GM21526 (cell line): ENCODE measurements at regions not wholly inside any gene's neighbourhood (a gene's known extent, or its start where the extent isn't known, plus 50 kb on each side); places are given as distances from the start of the nearest gene placed in this dataset.
"Not testable (repeated sequence)": the region's sequence is repeated elsewhere in the genome, so short reads cannot be mapped to it uniquely, and the experiment has no call there.

Experiments used
- ATAC-seq: cut with Tn5 transposase; IDR thresholded peaks from one replicate; pipeline ENCODE4 v1.9.1; 2021; ENCODE audit warnings: moderate library complexity; ENCODE audit not compliant: unreplicated experiment, low FRiP score

- no peak for ATAC-seq
Observed at GRCh38 chr1:10936998-10937901, 75.2 kb upstream of the TARDBP start.

GRCh38 chr1:10938741-10939417, 73.6 kb upstream of the TARDBP start:
- ATAC-seq: no peak

DNA sequence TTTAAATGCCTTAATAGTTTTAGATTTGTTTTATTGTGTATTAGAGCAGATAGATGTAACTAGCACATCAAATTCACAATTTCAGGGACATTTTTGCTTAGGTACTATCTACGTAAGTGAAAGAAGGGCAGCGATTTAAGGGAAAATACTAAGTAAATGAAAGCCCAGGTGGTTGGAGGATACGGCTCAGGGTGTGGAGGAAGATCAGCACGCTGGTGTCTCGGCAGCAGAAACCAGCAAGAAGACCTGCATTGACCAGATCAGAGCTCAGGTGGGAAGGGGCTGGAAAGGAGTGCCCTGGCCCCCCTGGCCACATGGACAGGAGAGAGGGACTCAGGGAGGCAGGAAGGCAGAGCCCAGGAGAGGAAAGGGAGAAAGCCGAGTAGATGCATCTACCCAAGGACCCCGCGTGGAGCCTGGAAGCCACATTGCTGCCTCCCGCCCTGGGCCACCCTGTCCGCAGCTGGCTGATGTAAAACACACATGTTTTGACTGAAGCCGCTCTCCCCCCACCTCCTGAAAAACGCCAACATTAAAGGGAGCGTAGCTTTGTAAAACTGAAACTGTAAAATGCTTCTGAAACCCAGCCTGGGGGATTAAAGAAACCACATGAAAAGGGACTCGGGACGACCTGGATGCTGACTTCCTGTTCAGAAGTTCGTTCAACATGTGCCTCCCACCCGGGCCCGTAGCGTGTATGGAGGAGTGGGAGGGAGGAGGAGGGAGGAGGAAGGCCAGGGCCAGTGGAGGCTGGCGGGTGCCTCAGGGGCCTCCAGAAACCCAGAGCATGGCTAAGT, 72.6 kb upstream of the TARDBP start:
- no peak for ATAC-seq

DNA sequence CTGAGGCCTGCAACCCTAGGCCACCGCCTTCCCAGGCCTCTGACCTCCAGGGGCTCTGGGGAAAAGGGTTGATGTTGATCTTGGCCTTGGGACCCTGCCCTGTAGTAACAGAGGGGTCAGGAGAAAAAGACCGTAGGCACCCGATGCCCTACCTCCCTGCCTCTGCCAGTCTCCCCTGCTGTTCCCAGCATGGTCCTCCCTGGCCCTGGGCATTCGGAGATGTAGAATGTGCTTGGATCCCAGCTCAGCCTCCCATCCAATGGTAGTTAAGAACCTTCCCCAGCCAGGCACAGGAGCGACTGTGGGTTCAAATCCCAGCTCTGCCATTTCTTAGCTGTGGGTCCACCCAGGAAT, 72.0 kb upstream of the TARDBP start:
- no peak for ATAC-seq

- no peak for ATAC-seq
Observed at GRCh38 chr1:10940838-10941237, 71.6 kb upstream of the TARDBP start.

- ATAC-seq: no peak
Observed at GRCh38 chr1:10941891-10942541, 70.4 kb upstream of the TARDBP start.

GRCh38 chr1:10942542-10942912, 69.9 kb upstream of the TARDBP start:
- no peak for ATAC-seq

- ATAC-seq: no peak
Observed at GRCh38 chr1:10943041-10943440, 69.4 kb upstream of the TARDBP start.

- ATAC-seq: no peak
Observed at GRCh38 chr1:10943991-10944730, 68.3 kb upstream of the TARDBP start.

DNA sequence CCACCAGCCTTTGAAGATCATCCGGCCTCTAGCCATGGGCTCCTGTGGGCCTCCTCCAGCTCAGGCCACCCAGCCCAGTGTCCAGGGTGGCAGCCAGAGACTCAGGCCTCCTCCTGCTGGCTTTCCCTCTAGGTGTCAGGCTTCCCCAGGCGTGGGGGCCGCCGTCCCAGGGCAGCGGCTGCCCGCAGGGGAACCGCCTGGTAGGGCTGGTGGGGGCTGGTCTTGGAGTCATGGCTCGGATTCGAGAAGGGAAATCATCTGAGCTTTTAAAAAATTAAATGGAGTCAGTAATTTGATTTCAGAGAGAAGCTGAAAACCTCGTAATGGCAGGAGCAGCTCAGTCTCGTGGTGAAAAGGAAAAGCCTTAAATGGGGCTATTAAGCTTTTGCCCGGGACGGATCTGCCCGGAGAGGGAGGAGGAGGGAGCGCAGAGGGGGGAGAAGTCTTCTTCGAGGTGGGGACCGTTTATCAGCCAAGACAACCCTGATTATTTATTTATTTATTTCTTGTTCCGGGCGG, 66.4 kb upstream of the TARDBP start:
- no peak for ATAC-seq

DNA sequence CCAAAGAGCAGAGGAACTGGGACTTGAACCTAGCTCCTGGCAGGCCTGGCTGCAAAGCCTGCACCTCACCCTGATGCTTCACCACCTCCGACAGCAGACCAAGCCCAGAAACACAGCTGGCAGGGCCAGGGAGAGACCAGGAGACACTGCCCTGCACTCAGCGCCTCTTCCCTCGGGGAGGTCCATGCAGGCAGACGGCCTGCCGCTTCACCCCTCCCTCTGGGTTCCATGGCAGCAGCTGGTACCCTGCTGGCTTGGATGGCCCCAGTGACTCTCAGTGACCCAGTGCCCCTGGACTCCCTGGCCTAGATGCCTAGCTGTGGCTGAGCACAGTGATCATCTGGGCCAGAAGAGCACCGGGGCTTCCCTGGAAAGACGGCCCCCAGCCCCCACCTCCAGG, 65.3 kb upstream of the TARDBP start:
- ATAC-seq: no peak

GRCh38 chr1:10947691-10948462, 64.6 kb upstream of the TARDBP start:
- ATAC-seq: no peak

DNA sequence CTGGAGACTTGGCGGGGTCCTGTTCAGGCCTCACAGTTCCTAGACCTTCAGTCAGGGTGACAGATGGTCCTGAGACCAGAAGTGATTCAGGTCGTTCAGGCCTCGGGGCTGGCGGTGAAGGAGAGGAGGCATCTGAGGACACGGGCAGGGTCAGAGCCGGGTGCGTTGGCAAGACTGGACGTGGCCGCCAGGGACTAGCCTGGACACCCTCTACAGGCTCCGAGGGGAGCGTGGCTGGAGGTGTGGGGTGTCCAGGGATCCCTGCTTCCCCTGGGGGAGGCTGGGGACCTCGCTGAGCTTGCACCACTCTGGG, 64.0 kb upstream of the TARDBP start:
- no peak for ATAC-seq

- no peak for ATAC-seq
Observed at GRCh38 chr1:10950316-10951172, 61.9 kb upstream of the TARDBP start.

DNA sequence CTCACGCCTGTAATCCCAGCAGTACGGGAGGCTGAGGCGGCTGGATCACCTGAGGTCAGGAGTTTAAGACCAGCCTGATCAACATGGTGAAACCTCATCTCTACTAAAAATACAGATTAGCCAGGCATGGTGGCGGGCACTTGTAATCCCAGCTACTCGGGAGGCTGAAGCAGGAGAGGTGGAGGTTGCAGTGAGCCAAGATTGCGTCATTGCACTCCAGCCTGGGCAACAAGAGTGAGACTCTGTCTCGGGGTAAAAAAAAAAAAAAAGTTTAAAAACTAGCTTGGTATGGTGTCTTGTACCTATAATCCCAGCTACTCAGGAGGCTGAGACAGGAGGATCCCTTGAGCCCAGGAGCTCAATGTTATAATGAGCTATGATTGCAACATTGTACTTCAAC, 61.2 kb upstream of the TARDBP start:
- ATAC-seq: not testable (repeated sequence)

GRCh38 chr1:10951961-10952360, 60.5 kb upstream of the TARDBP start:
- ATAC-seq: no peak

DNA sequence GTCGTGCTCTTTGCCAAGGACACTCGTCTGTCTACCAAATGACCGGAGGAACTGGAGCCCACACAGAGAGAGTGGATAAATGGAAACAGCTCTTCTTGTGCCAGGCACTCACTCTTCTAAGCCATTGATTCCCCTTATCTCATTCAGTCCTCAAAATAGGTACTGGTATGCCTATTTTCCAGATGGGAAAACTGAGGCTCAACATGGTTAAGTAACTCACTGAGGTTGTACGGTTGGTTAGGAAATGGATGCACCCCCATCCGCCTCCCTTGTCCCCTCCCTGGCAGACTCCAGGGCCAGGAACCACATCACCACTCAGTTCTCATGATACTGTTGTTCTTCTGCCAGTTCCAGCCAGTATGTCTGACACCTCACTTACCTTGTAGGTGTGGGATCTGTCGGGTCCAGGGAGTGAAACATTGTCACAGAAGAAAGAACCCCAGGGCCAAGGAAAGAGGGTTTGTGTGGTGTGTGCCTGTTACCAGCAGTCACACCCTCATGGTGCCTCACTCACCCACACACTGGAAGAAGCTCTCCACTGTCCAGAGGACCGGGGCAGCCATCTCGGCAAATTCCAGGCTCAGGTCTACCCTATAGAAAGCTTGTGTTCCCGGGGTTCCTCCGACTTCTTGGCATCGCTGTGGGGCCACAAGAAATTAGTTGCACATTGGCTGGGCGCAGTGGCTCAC, 58.8 kb upstream of the TARDBP start:
- no peak for ATAC-seq

GRCh38 chr1:10957133-10957532, 55.3 kb upstream of the TARDBP start:
- ATAC-seq: no peak
